Esophagus squamous epithelium (tissue), 4 donors: ENCODE measurements at regions not wholly inside any gene's neighbourhood (a gene's known extent, or its start where the extent isn't known, plus 50 kb on each side); places are given as distances from the start of the nearest gene placed in this dataset.

ENCODE experiments used
- POLR2A ChIP-seq, 4 donors: fragments of 450-650 bp; IDR thresholded peaks; one replicate each; pipeline ENCODE4 v1.6.1; 2017; ENCODE audit warnings: antibody characterized with exemption in 4 of 4, mild to moderate bottlenecking in 4 of 4, moderate library complexity in 3 of 4
- TF ChIP-seq, protein P1 (sequence below), 6 experiments: fragments of 450-650 bp in 4 of 6; fragments of 200-600 bp in 2 of 6; sonication (generic) in 2 of 6; IDR thresholded peaks; one replicate each; pipeline ENCODE4 v1.5.1; 2016 to 2019; ENCODE audit warnings: antibody characterized with exemption in 6 of 6, mild to moderate bottlenecking in 4 of 6, moderate library complexity in 4 of 6

GRCh38 chr9:14987858-14988257 is 77.6 kb upstream of the FREM1 start:
- TF ChIP-seq POLR2A (IDR thresholded peaks at IDR 0.05) = no peak
- TF ChIP-seq, protein P1, sequence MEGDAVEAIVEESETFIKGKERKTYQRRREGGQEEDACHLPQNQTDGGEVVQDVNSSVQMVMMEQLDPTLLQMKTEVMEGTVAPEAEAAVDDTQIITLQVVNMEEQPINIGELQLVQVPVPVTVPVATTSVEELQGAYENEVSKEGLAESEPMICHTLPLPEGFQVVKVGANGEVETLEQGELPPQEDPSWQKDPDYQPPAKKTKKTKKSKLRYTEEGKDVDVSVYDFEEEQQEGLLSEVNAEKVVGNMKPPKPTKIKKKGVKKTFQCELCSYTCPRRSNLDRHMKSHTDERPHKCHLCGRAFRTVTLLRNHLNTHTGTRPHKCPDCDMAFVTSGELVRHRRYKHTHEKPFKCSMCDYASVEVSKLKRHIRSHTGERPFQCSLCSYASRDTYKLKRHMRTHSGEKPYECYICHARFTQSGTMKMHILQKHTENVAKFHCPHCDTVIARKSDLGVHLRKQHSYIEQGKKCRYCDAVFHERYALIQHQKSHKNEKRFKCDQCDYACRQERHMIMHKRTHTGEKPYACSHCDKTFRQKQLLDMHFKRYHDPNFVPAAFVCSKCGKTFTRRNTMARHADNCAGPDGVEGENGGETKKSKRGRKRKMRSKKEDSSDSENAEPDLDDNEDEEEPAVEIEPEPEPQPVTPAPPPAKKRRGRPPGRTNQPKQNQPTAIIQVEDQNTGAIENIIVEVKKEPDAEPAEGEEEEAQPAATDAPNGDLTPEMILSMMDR (IDR thresholded peaks at IDR 0.05) = no peak
